ENCODE measurements at regions not wholly inside any gene's neighbourhood (a gene's known extent, or its start where the extent isn't known, plus 50 kb on each side); places are given as distances from the start of the nearest gene placed in this dataset.

DNA sequence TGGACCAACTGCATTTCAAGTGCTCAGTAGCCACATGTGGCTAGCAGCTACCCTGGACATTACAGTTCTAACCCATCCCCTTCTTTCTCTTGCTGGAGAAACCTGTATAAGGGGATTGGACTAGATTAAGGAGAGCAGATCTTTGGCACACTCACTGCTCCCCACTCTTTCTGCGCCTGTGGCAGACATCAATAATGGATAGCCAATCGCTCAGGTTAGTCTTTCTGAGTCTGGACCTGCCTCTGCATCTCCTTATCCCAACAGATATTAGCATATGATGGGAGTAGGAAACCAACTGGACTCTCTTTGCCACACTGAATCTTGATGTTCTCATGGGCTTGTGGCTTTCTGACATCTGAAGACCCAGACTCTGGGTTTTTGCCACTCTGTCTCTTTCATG is 81.7 kb downstream of the IRX5 start:
- H3K36me3 ChIP-seq: no peaks in the 10 kb centered on the region
- no peak overlapping the region for H3K4me3 ChIP-seq
- no peak for DNase-seq
- no peak overlapping the region for H3K27ac ChIP-seq
- intact Hi-C loops (cut with DNase I): no loop called here
- H3K4me1 ChIP-seq: no peaks in the 10 kb centered on the region
- TF ChIP-seq POLR2A (IDR thresholded peaks at IDR 0.05): no peak
- TF ChIP-seq, protein P1, sequence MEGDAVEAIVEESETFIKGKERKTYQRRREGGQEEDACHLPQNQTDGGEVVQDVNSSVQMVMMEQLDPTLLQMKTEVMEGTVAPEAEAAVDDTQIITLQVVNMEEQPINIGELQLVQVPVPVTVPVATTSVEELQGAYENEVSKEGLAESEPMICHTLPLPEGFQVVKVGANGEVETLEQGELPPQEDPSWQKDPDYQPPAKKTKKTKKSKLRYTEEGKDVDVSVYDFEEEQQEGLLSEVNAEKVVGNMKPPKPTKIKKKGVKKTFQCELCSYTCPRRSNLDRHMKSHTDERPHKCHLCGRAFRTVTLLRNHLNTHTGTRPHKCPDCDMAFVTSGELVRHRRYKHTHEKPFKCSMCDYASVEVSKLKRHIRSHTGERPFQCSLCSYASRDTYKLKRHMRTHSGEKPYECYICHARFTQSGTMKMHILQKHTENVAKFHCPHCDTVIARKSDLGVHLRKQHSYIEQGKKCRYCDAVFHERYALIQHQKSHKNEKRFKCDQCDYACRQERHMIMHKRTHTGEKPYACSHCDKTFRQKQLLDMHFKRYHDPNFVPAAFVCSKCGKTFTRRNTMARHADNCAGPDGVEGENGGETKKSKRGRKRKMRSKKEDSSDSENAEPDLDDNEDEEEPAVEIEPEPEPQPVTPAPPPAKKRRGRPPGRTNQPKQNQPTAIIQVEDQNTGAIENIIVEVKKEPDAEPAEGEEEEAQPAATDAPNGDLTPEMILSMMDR (IDR thresholded peaks at IDR 0.05): no peak
- no peak for ATAC-seq
- no peaks in the 10 kb centered on the region for H3K27me3 ChIP-seq
- 38% methylated on average over 2 of the region's 2 CpGs for WGBS (ENCODE audit: insufficient coverage, low coverage, low lambda C conversion rate, missing lambda C conversion rate)
- H3K9me3 ChIP-seq: no peaks in the 10 kb centered on the region

DNA sequence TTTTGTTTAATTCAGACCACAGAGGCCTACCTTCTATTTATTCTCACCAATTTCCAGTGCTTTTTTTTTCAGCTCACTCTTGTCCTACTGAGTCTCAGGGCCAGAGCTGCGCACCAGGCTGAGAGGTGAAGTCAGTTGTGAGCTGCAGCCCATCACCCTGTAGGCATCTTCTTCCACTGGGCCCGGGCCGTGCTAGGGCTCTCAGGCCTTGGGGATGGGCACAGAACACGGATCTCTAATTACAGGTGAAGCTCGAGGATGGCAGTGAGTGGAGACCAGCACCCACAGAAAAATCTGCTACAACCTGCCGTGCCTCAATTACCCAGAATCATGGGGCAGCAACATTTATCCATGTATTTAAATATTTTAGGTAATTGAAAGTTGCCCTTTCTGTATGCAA is 82.1 kb downstream of the IRX5 start:
- H3K9me3 ChIP-seq: no peaks in the 10 kb centered on the region
- no peak overlapping the region for H3K4me3 ChIP-seq
- DNase-seq (no peak), ATAC-seq (no peak)
- intact Hi-C loops (cut with DNase I): no loop called here
- no peaks in the 10 kb centered on the region for H3K4me1 ChIP-seq
- no peak overlapping the region for H3K27ac ChIP-seq
- H3K27me3 ChIP-seq: no peaks in the 10 kb centered on the region
- 78% methylated on average over 6 of the region's 6 CpGs for WGBS (ENCODE audit: insufficient coverage, low coverage, low lambda C conversion rate, missing lambda C conversion rate)
- H3K36me3 ChIP-seq: no peaks in the 10 kb centered on the region
- TF ChIP-seq, protein P1 (IDR thresholded peaks at IDR 0.05): no peak
- TF ChIP-seq POLR2A (IDR thresholded peaks at IDR 0.05): no peak

- Histone ChIP-seq H3K27me3 (no peaks in the 10 kb centered on the region), H3K9me3 (no peaks in the 10 kb centered on the region), H3K4me3 (no peak overlapping the region), H3K27ac (no peak overlapping the region), H3K36me3 (no peaks in the 10 kb centered on the region), H3K4me1 (no peaks in the 10 kb centered on the region)
- ATAC-seq (no peak), DNase-seq (no peak)
- no peak for TF ChIP-seq POLR2A (IDR thresholded peaks at IDR 0.05)
- TF ChIP-seq, protein P1 (IDR thresholded peaks at IDR 0.05): no peak
- WGBS (ENCODE audit: insufficient coverage, low coverage, low lambda C conversion rate, missing lambda C conversion rate): 79% methylated on average over 4 of the region's 4 CpGs
- intact Hi-C loops (cut with DNase I): no loop called here
Measured at GRCh38 chr16:55014022-55014421, 83.4 kb downstream of the IRX5 start.

- no peaks in the 10 kb centered on the region for H3K36me3 ChIP-seq
- H3K27me3 ChIP-seq: no peaks in the 10 kb centered on the region
- TF ChIP-seq, protein P1 (IDR thresholded peaks at IDR 0.05): no peak
- TF ChIP-seq POLR2A (IDR thresholded peaks at IDR 0.05): no peak
- no peaks in the 10 kb centered on the region for H3K4me1 ChIP-seq
- intact Hi-C loops (cut with DNase I): no loop called here
- no peaks in the 10 kb centered on the region for H3K9me3 ChIP-seq
- no peak overlapping the region for H3K27ac ChIP-seq
- WGBS (ENCODE audit: insufficient coverage, low coverage, low lambda C conversion rate, missing lambda C conversion rate): 50% methylated on average over 9 of the region's 10 CpGs
- ATAC-seq: no peak
- no peak for DNase-seq
- H3K4me3 ChIP-seq: no peak overlapping the region
Measured at GRCh38 chr16:55015181-55015913, 84.7 kb downstream of the IRX5 start.
